ENCODE measurements at regions not wholly inside any gene's neighbourhood (a gene's known extent, or its start where the extent isn't known, plus 50 kb on each side); places are given as distances from the start of the nearest gene placed in this dataset.

DNA sequence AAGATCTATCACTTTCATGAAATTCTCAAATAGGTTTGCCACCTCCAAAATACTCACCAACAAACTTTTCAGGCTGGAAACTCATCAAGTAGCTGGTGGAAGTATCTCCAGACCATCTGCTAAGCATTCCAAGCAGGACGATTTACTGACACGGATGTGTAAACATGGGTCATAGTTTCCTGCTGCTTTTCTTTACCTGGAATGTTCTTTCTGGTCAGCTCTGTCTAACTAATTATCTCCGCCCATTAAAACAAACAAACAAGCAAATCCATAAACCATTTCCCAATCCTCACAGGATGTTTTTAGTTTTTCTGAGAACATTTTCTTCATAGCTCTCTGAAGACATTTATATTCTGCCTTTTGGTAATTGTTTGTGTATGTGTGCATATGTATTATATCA, 397.0 kb downstream of the METTL15 start:
- DNase-seq = no peak

DNA sequence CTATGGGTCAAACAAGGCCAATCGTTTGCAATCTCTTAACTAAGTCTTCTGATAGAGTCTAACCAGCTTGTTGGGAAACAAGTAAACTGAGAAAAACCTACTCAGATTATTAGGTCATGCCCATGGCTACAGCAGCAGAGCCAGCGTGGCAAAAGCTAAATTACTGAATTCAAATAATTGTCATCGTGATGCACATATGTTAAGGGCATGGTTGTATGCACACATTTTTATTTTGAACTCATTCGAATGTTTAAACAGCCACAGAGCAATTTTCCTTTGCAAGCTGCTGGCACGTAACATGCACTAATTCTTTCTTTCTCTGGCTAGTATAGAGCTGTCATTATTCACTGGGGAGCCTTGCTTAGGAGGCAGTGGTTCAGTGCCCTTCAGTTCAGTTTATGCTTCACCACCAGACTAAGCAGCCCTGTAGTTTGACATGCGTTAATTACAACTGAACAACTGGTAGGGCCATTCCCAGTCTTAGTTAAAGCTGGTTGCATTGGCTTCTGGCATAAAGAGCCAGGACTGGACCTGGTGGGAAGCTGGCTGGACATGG, 396.4 kb downstream of the METTL15 start:
- DNase-seq = no peak

DNA sequence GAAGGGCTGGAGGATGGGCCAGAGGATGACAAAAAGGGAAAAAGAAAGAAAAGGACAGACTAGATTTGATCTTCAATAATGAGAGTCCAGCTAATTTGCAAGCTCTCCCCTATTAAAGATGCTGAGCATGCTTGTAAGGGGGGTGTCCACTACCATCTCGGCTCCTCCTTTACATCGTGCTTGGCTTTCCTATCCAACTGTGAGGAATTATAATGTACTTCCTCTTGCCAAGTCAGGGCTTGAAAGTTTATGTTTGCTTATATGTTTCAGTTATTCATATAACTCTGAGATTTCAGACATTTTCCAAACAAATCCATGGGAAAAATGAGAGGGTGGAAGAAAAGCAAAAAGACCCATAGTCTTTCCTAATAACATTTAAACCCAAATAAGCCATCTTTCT, 387.1 kb downstream of the METTL15 start:
- no peak for DNase-seq

DNA sequence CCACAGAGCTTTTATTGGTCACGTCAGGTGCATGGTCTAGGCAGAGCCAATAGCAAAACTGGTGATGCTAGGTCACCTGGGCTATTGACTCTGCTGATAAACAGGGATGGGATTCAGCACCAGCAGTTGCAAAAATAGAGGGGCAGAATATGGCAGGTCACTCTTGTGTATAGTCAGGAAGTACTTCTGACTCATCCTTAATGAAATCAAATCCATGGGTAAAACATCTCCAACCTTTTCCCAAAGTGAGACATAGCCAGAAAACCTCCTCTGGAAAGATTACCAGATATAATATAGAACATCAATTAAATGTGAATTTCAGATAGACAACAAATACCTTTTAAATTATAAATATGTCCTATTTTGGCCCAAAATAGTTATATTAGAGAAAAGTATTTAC, 383.2 kb downstream of the METTL15 start:
- no peak for DNase-seq

DNA sequence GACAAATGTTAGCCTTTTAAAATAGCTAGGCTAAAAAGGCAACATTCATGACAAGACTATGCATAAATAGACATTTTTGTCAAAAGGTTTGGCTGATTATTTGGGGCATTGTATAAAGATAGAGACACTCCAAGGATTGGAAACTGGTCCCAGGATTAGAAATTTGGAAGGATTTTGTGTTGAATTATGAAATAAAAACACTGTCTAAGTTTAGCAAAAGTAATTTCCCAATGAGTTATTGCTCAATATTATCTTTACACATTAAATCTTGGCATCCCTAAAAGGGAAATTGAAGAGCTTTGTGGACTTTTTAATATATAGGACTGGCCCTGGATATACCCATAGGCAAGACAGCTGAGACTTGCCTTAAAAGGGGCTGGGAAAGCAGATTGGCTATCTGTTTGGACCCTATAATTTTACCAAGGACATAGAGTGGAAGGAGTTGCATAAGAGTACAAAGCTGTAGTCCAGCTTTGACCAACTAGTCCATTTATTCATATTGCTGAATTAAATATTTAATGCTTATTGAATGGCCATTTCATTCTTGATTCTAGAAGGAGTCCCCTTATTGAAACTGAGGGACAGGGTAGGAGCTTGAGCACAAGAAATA, 382.7 kb downstream of the METTL15 start:
- DNase-seq = no peak

DNA sequence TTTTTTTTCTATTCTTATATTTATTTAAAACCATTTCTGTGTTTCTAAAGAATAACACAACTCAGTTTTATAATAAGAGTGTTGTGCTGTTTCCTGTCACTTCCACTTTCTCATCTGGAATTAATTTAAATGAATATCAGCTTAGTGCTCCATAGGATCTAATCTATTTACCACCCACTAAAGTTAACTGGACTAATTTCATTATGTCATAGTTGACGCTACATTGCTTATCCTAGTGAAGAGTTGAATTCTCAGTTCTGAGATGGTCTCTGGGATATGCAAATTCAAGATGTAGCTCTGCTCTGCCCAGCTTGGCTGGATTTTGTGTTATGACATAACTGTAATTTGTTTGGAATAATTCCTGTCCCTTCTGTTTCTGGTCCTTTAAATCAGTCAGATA, 380.1 kb downstream of the METTL15 start:
- DNase-seq = no peak

DNA sequence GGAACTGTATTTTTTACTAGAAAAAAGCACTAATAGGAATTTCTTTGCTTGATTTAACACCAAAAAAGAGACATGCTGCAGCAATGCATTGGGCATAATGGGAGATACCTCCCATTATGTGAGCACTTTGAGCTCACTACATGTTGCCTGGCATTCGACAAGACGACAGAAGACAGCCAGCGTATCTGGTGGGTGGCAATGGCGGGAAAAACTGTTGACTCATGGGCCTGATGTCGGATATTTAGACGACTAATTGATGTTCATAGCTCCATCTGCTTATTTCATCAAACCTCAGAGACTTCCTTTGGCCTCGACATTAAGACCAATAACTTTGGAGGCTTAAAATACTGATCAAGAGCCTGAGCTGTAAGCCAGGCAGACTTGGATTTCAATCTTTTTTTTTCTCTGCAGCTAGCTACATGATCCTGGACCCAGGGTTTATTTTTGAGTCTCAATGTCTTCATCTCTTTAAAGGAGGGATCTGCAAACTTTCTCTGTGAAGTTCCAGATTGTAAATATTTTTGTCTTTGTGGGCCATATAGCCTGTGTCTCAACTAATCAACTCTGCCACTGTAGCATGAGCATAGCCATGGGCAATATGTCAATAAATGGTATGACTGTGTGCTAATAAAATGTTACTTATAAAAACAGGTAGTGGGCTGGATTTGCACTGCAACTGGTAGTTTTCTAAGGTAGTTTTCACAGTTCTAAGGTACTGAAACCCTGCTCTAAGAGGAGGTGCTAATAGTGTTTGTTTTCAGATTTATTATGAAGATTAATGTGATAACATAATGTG, 375.1 kb downstream of the METTL15 start:
- no peak for DNase-seq

DNA sequence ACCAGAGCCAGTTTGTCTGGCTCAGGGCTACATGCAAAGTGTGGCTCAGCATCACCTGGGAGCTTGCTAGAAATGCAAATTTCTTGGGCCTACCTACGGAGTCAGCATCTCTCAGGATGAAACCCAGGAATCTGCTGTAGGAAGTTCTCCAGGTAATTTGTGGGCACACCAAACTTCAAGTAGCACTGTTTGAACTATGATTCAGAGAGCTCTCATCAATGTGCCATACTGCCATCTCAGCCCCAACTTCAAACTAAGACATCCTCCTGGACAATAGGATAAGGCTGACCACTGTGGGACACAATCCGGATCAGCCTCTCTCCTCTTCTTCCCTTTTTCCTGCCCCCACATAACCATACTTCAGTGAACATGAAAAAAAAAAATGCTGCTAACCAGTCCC, 374.5 kb downstream of the METTL15 start:
- DNase-seq = no peak

DNA sequence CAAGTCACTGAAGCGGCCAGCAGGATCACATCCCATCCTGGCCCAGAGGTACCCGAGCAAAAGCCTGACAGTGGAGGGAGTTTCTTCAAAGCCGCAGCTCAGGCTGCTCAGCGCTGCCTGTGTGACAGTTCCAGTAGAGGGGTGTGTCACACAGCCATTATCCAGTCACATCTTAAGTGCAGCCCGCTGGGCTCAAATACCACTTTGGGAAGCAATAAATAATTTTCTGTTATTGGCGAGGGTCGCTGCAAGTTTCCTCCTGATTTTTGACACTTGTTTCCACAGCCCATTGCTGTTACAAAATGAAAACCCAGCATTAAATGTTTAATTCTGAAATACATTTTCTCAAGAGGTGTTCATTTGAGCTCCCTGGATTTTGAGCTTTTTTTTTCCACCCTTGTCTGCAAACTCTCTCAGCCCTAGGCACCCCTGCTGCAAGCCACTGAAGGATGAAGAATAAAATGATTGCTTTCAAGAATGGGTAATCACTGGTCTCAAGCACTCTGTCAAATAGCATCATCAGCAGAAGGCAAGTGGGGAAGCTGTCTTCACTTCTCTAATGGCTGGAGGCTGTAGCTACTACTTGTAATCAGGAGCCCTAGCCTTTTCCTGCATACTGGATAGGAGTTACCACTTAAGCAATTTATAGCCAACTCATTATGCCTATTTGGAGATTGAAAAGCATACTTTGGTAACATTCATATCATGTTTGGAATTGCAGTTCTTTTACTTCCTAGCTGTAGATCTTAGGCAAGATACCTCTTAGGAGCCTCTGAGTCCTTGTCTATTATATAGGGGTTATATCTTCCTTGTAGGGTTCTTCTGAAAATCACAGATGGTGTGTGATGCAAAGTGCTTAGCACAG, 373.7 kb downstream of the METTL15 start:
- no peak for DNase-seq

DNA sequence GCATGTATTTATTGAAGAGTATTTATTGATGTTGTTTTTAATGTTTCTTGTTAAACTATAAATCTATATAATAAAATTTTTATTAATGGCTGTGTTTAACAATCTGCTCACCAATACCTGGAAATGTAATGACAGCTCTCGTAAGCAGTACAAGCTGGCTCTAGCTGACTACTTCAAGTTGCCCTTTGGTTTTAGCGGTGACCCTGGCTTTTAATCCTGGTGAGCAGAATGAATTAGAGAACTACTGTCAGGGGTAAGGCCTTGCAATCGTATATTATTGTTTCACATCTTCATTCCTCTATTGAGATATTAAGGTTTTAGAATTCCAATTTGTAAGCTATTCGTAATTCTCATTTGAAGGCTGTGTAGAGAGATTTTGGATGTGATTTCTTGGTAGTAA, 372.2 kb downstream of the METTL15 start:
- no peak for DNase-seq

DNA sequence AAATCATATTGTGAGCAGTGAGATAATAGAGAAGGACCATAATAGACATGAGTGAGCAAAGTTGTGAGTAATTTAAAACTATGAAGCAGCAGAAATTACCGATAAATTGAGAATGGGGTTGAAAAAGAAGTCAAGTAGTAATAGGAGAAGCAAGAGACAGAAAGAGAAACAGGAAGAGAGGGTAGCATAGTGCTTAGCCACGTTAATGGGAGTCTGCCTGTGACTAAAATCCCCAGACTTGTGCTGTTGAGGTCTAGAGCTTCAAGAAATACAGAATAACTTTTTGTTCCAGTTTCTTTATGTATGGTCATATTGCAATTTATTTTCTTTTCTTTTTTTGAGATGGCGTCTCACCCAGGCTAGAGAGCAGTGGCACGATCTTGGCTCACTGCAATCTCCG, 368.7 kb downstream of the METTL15 start:
- DNase-seq = no peak

DNA sequence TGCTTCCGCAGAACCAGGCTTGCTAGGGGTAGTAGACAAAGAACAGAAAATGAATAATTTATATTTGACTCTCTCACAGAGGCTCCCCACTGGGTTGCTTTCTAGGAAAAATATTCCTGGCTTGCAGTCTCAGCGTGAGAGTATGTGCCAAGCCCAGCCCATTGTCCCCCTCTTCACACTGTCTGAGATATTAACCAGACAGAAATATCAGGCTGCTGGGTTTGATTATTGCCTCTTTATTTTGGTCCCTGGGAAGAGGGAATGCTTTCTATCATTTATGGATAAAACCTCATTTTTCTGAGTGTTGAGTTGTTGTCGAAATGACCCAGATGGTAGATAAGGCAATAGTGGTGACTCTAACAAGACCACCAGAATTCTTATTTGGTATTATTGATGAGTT, 367.9 kb downstream of the METTL15 start:
- DNase-seq = no peak

DNA sequence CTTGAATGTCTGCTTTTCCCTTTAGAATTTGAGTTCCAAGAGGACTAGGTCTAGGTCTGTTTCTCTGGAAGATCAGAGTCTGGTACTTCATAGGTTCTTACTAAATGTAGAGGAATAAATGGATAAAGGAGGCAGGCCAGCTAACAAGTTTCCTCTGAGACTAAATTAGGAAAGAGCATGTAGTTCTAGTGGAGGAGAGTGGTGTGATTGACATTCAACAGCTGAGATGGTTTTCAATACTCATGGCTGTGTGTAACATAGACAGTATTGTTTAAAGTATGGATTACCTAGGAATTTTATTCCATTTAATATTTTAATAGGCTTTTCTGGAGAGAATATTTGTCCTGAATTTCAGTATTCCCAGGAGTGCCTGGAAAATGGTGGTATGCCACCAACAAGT, 364.7 kb downstream of the METTL15 start:
- no peak for DNase-seq

DNA sequence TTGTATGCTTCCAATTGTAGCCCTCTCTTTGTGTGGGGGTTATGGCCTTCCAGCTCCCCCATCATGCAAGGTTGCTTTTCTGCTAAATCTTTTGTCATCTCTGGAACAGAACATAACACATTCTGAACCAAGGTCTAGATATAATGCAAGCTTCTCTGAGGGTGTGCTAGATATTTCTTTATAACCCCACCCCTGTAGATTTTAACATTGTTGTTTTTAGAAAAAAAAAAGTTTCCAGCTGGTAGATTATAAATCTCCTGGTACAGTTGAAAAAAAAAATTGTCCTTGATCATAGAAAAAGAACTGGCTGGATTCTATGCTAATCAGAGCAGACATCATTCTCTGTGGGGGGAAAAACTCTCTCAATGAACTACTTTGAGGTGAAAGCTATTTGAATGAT, 363.3 kb downstream of the METTL15 start:
- DNase-seq = no peak

DNA sequence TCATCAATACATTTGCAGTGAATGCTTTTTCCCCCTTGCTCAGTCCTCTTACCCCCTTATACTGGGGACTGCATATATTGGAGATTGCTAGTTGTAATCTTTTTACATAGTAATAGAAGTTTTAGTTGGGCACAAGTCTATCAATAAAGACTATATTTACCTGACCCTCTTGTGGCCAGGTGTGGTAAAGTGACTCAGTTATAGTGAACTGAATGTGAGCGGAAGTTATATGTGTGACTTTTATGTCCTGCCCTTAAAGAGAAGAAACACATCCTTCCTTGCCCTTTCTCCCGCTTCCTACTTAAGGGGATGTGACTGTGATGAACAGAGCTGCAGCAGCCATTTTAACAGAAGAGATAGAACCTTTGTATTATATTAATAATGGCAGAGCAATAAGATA, 362.0 kb downstream of the METTL15 start:
- DNase-seq = no peak

DNA sequence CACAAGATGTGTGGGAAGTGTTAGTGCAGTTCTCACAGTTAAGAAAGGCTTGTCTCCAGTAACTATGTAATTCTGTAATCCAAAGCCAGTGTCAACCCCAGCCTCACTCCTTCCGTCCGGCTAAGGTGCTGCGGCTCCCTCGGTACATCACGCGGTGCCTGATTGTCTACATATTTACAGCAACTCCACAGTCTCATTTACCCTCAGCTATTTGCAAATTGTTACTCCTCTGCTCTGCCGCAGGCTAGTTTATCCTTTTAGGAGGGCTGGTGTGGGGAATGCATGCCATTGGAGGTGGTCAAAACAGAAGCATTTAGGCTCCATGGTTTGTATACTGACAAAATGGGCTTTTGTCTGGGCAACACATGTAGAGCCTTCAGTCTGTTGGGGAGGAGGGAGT, 358.3 kb downstream of the METTL15 start:
- no peak for DNase-seq

DNA sequence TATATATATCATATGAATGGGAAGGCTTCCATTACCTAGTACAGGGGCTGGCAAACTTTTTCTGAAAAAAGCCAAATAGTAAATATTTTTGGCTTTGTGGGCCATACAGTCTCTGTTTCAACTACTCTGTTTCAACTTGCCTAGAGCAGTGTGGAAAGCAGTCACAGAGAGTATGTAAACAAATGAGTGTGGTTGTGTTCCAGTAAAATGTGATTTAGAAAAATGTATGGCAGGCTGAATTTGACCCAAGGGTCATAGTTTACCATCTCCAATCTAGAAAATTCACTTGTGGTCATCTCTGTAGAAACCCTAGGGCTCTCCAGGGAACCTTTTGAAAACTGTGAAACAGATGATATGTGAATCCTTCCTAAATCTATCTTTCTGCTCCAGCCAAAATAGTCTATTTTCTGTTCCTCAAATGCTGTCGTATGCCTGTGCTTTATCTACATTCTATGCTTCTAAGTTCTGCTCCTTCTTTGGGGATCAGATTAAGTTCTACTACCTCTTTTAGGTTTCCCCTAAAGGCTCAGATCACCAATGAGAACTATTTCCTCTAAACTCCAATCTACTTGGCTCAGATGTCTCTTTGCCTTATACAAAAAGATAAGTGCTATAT, 356.2 kb downstream of the METTL15 start:
- no peak for DNase-seq

DNA sequence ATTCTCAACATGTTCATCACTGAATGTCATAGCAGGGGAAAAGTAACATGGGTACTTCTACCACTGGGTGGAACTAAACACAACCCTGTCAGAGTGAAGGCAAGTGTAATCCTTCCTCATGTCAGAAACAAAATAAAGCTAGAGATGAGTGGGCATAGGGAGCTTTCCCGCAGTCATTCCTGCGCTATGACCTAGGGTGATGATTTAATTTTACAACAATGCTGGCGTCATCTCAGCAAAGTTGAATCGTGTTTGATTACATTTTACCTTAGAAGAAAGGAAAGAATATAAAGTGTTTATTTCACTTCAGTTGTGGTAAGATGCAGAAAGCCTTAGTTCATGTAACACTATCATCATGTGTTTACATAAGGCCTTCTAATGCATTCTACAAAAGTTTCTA, 355.6 kb downstream of the METTL15 start:
- DNase-seq = no peak

DNA sequence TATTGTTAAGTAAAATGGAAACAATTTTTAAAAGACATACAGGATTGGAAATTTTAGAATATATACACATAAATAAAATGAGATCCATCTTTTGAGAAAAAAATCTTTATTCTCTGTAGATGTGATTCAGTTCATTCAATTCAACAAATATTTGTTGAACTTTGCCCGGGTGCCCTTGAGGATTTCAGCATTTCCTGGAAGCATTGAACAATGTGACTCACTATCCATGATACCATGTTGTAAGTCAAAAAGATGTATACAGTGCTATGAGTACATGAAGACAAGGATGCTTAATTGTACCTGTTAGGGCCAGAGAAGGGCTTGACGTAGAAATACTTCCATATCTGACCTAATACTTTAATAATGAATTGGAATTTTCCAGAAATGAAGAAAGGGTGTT, 353.7 kb downstream of the METTL15 start:
- no peak for DNase-seq

DNA sequence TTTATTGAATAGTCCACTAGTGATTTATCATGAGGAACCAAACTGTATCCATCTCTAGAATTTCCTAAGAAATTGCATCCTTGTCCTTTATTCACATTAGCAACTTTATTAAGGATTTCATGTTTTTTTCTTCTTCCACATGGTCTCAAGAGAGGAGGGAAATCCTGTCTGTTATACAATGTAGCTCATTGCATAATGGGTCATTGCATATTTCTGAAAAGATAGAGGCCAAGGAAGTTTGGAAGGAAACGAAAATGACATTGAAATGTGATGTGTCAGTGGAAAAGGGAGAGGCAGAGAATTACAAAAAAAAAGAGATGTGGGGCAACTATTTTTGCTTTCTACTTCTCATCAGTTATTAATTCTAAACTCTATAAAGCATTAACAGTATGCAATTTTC, 353.1 kb downstream of the METTL15 start:
- DNase-seq = no peak

DNA sequence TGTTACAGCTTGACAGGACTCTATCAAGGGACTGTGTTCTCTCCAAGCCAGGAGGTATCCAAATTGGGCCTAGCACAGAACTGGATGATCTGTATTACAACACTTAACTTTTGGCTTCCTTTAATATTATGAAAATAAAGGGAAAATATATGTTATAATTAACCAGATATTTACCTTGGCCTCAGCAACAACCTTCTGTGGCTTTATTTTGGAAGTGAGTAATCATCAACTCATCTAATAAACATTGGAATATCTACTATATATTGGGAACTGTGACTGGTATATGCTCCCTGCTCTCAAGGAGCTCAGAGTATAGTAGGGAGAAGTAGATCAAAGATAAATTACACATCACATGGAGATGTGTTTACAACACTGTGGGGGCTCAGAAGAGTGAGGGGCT, 352.2 kb downstream of the METTL15 start:
- DNase-seq = no peak

DNA sequence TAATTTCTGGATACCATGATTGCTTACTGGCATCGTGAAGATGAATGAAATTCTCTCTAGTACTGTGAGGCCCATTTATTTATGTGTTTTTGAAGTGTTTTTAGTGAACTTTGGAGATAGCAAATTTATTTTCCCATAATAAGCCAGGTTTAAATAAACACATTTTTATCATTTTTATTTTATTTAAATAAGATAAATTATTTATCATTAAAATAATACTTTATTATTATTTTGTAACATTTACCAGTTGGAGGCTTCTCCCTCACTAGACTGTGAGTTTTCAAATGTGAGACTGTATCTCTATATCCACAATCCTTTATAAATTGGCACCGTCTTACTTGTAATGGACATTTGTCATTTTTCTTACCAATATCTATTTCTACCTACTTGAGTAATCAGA, 351.7 kb downstream of the METTL15 start:
- no peak for DNase-seq

DNA sequence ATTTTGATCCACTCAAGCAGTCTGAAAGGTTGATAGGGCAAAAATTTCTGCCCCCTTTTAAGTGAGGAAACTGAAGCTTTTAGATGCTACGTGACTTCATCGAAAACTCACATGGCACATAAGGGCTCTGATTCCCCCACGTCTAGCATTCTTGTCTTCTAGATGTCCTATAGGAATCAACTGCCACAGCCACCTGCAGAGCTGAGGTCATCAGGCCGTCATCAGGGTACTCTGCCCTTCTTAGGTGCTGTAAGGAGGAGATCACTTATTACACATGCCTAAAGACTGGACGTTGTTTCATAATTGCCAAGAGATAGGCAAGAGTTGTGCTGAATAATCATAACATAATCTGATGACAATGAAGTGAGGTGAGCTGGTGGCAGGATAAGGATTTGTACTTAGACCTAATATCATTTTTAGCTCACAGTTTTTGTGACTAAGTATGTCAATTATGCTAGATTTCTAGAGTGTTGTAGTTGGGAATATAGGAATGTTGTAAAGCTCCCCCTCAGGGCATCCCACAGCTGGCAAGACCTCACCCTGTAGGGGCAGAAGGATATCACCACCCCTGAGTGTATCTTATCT, 349.4 kb downstream of the METTL15 start:
- no peak for DNase-seq
